ENCODE measurements at regions not wholly inside any gene's neighbourhood (a gene's known extent, or its start where the extent isn't known, plus 50 kb on each side); places are given as distances from the start of the nearest gene placed in this dataset.
"Not testable (repeated sequence)": the region's sequence is repeated elsewhere in the genome, so short reads cannot be mapped to it uniquely, and the experiment has no call there.

DNA sequence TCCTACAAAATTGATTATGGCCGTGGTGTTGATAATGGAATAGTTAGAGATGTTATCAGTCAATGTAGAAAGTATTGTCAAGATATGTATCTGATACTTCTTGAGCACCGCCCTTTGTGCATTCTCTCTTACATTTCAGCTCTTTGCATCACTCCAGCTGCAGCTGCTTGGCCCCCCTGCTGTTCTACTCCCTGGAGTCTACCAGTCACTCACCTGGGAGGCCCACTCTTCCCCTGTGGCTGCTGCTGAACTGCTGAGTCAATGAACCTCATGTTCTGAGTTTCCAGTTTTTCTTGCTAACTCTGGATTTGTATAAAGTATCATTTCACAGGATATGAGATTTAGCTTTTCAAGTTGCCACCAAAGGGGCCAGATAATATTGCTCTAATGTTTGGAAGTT is 312.8 kb upstream of the SLC16A7 start:
- no peaks in the 10 kb centered on the region for H3K36me3 ChIP-seq
- no peaks in the 10 kb centered on the region for H3K4me1 ChIP-seq
- H3K27me3 ChIP-seq = no peaks in the 10 kb centered on the region
- H3K27ac ChIP-seq = no peak overlapping the region
- no peak for DNase-seq (ENCODE audit: low spot score in 2 of 2)
- TF ChIP-seq POLR2AphosphoS5 (IDR thresholded peaks at IDR 0.05) (no peak), POLR2A (IDR thresholded peaks at IDR 0.05) (no peak), EP300 (IDR thresholded peaks at IDR 0.05) (no peak)
- TF ChIP-seq, protein P1, sequence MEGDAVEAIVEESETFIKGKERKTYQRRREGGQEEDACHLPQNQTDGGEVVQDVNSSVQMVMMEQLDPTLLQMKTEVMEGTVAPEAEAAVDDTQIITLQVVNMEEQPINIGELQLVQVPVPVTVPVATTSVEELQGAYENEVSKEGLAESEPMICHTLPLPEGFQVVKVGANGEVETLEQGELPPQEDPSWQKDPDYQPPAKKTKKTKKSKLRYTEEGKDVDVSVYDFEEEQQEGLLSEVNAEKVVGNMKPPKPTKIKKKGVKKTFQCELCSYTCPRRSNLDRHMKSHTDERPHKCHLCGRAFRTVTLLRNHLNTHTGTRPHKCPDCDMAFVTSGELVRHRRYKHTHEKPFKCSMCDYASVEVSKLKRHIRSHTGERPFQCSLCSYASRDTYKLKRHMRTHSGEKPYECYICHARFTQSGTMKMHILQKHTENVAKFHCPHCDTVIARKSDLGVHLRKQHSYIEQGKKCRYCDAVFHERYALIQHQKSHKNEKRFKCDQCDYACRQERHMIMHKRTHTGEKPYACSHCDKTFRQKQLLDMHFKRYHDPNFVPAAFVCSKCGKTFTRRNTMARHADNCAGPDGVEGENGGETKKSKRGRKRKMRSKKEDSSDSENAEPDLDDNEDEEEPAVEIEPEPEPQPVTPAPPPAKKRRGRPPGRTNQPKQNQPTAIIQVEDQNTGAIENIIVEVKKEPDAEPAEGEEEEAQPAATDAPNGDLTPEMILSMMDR (IDR thresholded peaks at IDR 0.05) = no peak
- H3K4me3 ChIP-seq = no peak overlapping the region
- H3K9me3 ChIP-seq = no peaks in the 10 kb centered on the region
- WGBS = 53% methylated on average over 2 of the region's 2 CpGs

DNA sequence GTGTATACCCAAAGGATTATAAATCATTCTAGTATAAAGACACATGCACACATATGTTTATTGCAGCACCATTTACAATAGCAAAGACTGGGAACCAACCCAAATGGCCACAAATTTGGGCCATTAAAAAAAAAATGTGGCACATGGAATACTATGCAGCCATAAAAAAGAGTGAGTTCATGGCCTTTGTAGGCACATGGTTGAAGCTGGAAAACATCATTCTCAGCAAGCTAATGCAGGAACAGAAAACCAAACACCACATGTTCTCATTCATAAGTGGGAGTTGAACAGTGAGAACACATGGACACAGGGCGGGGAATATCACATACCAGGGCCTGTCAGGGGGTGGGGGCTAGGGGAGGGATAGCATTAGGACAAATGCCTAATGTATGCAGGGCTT is 322.3 kb upstream of the SLC16A7 start:
- WGBS = 87% methylated on average over 1 of the region's 1 CpG

DNA sequence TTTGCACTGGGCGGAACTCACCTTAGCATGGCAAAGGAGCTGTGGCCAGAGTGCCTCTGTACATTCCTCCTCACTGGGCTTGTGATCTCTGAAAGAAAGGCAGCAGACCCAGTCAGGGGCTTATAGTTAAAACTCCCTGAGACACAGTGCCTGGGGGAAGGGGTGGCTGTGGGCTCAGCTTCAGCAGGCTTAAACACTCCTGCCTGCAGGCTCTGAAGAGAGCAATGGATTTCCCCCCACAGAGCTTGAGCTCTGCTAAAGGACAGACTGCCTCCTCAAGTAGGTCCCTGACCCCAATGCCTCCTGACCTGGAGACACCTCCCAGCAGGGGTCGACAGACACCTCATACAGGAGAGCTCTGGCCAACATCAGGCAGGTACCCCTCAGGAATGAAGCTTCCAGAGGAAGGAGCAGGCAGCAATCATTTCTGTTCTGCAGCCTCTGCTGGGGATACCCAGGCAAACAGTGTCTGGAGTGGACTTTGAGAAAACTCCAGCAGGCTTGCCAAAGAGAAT is 327.5 kb upstream of the SLC16A7 start:
- Histone ChIP-seq H3K36me3 (no peaks in the 10 kb centered on the region), H3K27ac (no peak overlapping the region), H3K4me3 (no peak overlapping the region), H3K9me3 (no peaks in the 10 kb centered on the region), H3K27me3 (no peaks in the 10 kb centered on the region), H3K4me1 (no peaks in the 10 kb centered on the region)
- 64% methylated on average over 1 of the region's 2 CpGs for WGBS
- DNase-seq (ENCODE audit: low spot score in 2 of 2) = no peak
- TF ChIP-seq EP300 (IDR thresholded peaks at IDR 0.05) (no peak), POLR2AphosphoS5 (IDR thresholded peaks at IDR 0.05) (no peak), POLR2A (IDR thresholded peaks at IDR 0.05) (no peak)
- TF ChIP-seq, protein P1 (IDR thresholded peaks at IDR 0.05) = no peak

More for the DNA sequence above, 322.3 kb upstream of the SLC16A7 start:
- not testable (repeated sequence) for H3K27ac ChIP-seq; H3K4me3 ChIP-seq; H3K36me3 ChIP-seq; H3K9me3 ChIP-seq; H3K4me1 ChIP-seq; DNase-seq (ENCODE audit: low spot score in 2 of 2); H3K27me3 ChIP-seq

- H3K27ac ChIP-seq = no peak overlapping the region
- H3K4me3 ChIP-seq = no peak overlapping the region
- no peaks in the 10 kb centered on the region for H3K9me3 ChIP-seq
- no peaks in the 10 kb centered on the region for H3K36me3 ChIP-seq
- H3K4me1 ChIP-seq = no peaks in the 10 kb centered on the region
- TF ChIP-seq EP300 (IDR thresholded peaks at IDR 0.05) (no peak), POLR2AphosphoS5 (IDR thresholded peaks at IDR 0.05) (no peak), POLR2A (IDR thresholded peaks at IDR 0.05) (no peak)
- TF ChIP-seq, protein P1 (IDR thresholded peaks at IDR 0.05) = no peak
- 83% methylated on average over 2 of the region's 2 CpGs for WGBS
- DNase-seq (ENCODE audit: low spot score in 2 of 2) = no peak
- H3K27me3 ChIP-seq = no peaks in the 10 kb centered on the region
Measured at GRCh38 chr12:59260202-59260601, 335.6 kb upstream of the SLC16A7 start.

DNA sequence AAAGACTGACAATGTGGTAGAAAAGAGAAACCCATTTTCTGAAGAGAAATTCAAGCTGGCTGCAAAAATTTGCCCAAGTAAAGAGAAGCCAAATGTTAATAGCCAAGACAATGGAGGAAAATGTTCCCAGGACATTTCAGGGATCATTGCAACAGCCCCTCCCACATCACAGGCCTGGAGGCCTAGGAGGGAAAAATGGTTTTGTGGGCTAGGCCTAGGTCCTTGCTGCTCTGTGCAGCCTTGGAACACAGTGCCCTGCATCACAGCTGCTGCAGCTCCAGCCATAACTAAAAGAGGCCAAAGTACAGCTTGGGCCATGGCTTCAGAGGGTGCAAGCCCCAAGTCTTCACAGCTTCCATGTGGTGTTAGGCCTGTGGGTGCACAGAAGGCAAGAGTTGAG is 332.4 kb upstream of the LRIG3 start:
- H3K4me3 ChIP-seq = no peak overlapping the region
- no peaks in the 10 kb centered on the region for H3K36me3 ChIP-seq
- peaks cover 11% of the 10 kb centered on the region for H3K9me3 ChIP-seq
- TF ChIP-seq POLR2AphosphoS5 (IDR thresholded peaks at IDR 0.05) (no peak), POLR2A (IDR thresholded peaks at IDR 0.05) (no peak)
- no peak for DNase-seq (ENCODE audit: low spot score in 2 of 2)
- H3K4me1 ChIP-seq = no peaks in the 10 kb centered on the region
- no peaks in the 10 kb centered on the region for H3K27me3 ChIP-seq
- H3K27ac ChIP-seq = no peak overlapping the region

DNA sequence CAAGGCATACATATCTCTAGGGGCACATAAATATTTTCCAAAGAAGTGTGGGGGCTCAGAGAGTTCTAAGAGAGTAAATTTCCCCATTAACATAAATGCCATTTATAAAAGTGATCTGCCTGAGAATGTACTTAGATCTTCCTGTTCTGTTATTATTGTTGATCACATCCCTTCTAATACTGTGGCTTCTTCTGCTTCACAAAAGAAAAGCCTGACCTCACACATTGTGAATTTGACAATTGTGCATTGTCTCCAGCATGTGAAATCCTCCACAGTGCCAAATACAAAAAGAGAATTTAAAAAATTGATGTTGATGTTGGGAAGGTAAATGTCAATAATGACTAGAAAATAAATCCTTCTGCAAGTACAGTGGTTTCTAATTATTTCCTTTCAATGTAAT is 330.5 kb upstream of the LRIG3 start:
- Histone ChIP-seq H3K27me3 (no peaks in the 10 kb centered on the region), H3K36me3 (no peaks in the 10 kb centered on the region), H3K4me3 (no peak overlapping the region), H3K27ac (no peak overlapping the region), H3K4me1 (no peaks in the 10 kb centered on the region), H3K9me3 (peaks cover 11% of the 10 kb centered on the region)
- DNase-seq (ENCODE audit: low spot score in 2 of 2) = no peak
- TF ChIP-seq POLR2A (IDR thresholded peaks at IDR 0.05) (no peak), POLR2AphosphoS5 (IDR thresholded peaks at IDR 0.05) (no peak), EP300 (IDR thresholded peaks at IDR 0.05) (no peak)
- TF ChIP-seq, protein P1 (IDR thresholded peaks at IDR 0.05) = no peak
